ENCODE measurements at regions not wholly inside any gene's neighbourhood (a gene's known extent, or its start where the extent isn't known, plus 50 kb on each side); places are given as distances from the start of the nearest gene placed in this dataset.

- FAIRE-seq, result no peak
- WGBS, 3 donors, result 85 to 95% (median 88%) methylated on average over 5 of the region's 5 CpGs
- Histone ChIP-seq H3K27ac (ENCODE audit: low read depth in 1 of 3, low read length in 2 of 3) (no peak overlapping the region), H3K9me3 (ENCODE audit: control insufficient read depth in 2 of 2, insufficient read depth in 1 of 2, low read depth in 1 of 2, low read length in 1 of 2) (no peaks in the 10 kb centered on the region), H3K4me3 (ENCODE audit: low read depth in 1 of 3, low read length in 3 of 3) (no peak overlapping the region), H3K27me3 (ENCODE audit: control insufficient read depth in 3 of 3, insufficient read depth in 3 of 3, low read length in 3 of 3) (no peaks in the 10 kb centered on the region), H3K4me1 (ENCODE audit: control insufficient read depth in 3 of 3, insufficient read depth in 2 of 3, low read depth in 1 of 3, low read length in 2 of 3) (no peaks in the 10 kb centered on the region), H3K36me3 (ENCODE audit: control insufficient read depth in 3 of 3, insufficient read depth in 2 of 3, low read depth in 1 of 3, low read length in 3 of 3) (no peaks in the 10 kb centered on the region)
- DNase-seq, result no peak
Measured at GRCh38 chr2:158732573-158733429, 62.3 kb upstream of the DAPL1 start.

DNA sequence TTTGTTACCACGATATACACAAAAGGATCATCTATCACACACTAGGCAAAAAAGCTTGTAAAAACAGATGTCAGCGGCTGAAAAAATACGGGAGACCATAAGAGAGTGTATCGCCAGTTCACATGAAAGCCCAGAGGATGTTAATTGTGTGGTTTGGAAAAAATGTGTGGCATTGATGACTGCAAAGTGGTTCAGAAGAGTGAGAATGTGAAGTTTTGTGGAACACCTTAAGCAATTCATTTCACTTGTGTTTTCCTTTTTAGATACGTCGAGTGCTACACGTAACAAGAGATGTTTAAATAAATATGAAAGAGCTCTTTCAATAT is 61.7 kb upstream of the DAPL1 start:
- FAIRE-seq, result no peak
- 74 to 86% (median 85%) methylated on average over 7 of the region's 7 CpGs for WGBS, 3 donors

DNA sequence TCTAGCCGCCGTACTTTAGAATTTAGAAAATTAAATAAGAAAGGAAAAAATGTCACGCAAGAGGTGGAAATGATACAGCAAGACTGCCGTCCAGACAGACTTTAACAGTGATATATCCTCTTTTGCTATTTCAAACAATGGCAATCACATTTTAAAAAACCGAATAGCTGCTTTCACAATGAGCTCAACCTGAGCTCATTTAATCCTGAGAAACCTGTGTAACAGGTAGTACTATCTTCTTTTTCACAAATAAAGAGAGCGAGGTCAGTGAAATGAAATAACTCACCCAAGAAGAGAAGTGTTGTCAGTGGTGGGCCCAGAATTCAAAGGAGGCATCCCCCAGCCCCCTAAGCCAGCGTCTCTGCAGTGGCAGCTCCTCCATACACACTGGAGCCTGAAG is 60.7 kb upstream of the DAPL1 start:
- Histone ChIP-seq H3K27ac (ENCODE audit: low read depth in 1 of 3, low read length in 2 of 3) (no peak overlapping the region), H3K36me3 (ENCODE audit: control insufficient read depth in 3 of 3, insufficient read depth in 2 of 3, low read depth in 1 of 3, low read length in 3 of 3) (no peaks in the 10 kb centered on the region), H3K27me3 (ENCODE audit: control insufficient read depth in 3 of 3, insufficient read depth in 3 of 3, low read length in 3 of 3) (no peaks in the 10 kb centered on the region), H3K9me3 (ENCODE audit: control insufficient read depth in 2 of 2, insufficient read depth in 1 of 2, low read depth in 1 of 2, low read length in 1 of 2) (no peaks in the 10 kb centered on the region), H3K4me3 (ENCODE audit: low read depth in 1 of 3, low read length in 3 of 3) (no peak overlapping the region), H3K4me1 (ENCODE audit: control insufficient read depth in 3 of 3, insufficient read depth in 2 of 3, low read depth in 1 of 3, low read length in 2 of 3) (no peaks in the 10 kb centered on the region)
- FAIRE-seq (no peak), DNase-seq (no peak)
- 80 to 89% (median 84%) methylated on average over 7 of the region's 7 CpGs for WGBS, 3 donors

More for the DNA sequence above, 61.7 kb upstream of the DAPL1 start:
- H3K4me1 ChIP-seq (ENCODE audit: control insufficient read depth in 3 of 3, insufficient read depth in 2 of 3, low read depth in 1 of 3, low read length in 2 of 3), result no peaks in the 10 kb centered on the region
- H3K4me3 ChIP-seq (ENCODE audit: low read depth in 1 of 3, low read length in 3 of 3), result no peak overlapping the region
- no peak overlapping the region for H3K27ac ChIP-seq (ENCODE audit: low read depth in 1 of 3, low read length in 2 of 3)
- DNase-seq, result no peak
- no peaks in the 10 kb centered on the region for H3K36me3 ChIP-seq (ENCODE audit: control insufficient read depth in 3 of 3, insufficient read depth in 2 of 3, low read depth in 1 of 3, low read length in 3 of 3)
- no peaks in the 10 kb centered on the region for H3K9me3 ChIP-seq (ENCODE audit: control insufficient read depth in 2 of 2, insufficient read depth in 1 of 2, low read depth in 1 of 2, low read length in 1 of 2)
- no peaks in the 10 kb centered on the region for H3K27me3 ChIP-seq (ENCODE audit: control insufficient read depth in 3 of 3, insufficient read depth in 3 of 3, low read length in 3 of 3)

GRCh38 chr2:158735822-158736580 is 59.1 kb upstream of the DAPL1 start:
- no peak for FAIRE-seq
- WGBS, 3 donors, result 83 to 91% (median 90%) methylated on average over 5 of the region's 5 CpGs
- Histone ChIP-seq H3K4me1 (ENCODE audit: control insufficient read depth in 3 of 3, insufficient read depth in 2 of 3, low read depth in 1 of 3, low read length in 2 of 3) (no peaks in the 10 kb centered on the region), H3K36me3 (ENCODE audit: control insufficient read depth in 3 of 3, insufficient read depth in 2 of 3, low read depth in 1 of 3, low read length in 3 of 3) (no peaks in the 10 kb centered on the region), H3K9me3 (ENCODE audit: control insufficient read depth in 2 of 2, insufficient read depth in 1 of 2, low read depth in 1 of 2, low read length in 1 of 2) (no peaks in the 10 kb centered on the region), H3K27ac (ENCODE audit: low read depth in 1 of 3, low read length in 2 of 3) (no peak overlapping the region), H3K4me3 (ENCODE audit: low read depth in 1 of 3, low read length in 3 of 3) (no peak overlapping the region), H3K27me3 (ENCODE audit: control insufficient read depth in 3 of 3, insufficient read depth in 3 of 3, low read length in 3 of 3) (no peaks in the 10 kb centered on the region)
- DNase-seq, result no peak

DNA sequence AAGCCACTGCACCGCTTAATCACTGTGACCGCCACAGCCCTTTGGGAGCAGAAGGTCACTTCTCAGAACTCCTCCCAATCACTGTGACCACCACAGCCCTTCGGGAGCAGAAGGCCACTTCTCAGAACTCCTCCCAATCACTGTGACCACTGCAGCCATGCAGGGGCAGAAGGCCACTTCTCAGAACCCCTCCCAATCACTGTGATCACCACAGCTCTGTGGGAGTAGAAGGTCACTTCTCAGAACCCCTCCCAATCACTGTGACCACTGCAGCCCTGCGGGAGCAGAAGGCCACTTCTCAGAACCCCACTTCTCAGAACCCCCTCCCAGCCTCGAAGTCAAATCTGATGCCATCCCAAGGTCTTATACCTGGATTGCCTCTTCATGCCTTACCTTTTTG is 56.8 kb upstream of the DAPL1 start:
- Histone ChIP-seq H3K27me3 (ENCODE audit: control insufficient read depth in 3 of 3, insufficient read depth in 3 of 3, low read length in 3 of 3) (no peaks in the 10 kb centered on the region), H3K27ac (ENCODE audit: low read depth in 1 of 3, low read length in 2 of 3) (no peak overlapping the region), H3K4me3 (ENCODE audit: low read depth in 1 of 3, low read length in 3 of 3) (no peak overlapping the region), H3K9me3 (ENCODE audit: control insufficient read depth in 2 of 2, insufficient read depth in 1 of 2, low read depth in 1 of 2, low read length in 1 of 2) (no peaks in the 10 kb centered on the region), H3K36me3 (ENCODE audit: control insufficient read depth in 3 of 3, insufficient read depth in 2 of 3, low read depth in 1 of 3, low read length in 3 of 3) (no peaks in the 10 kb centered on the region), H3K4me1 (ENCODE audit: control insufficient read depth in 3 of 3, insufficient read depth in 2 of 3, low read depth in 1 of 3, low read length in 2 of 3) (no peaks in the 10 kb centered on the region)
- WGBS, 3 donors, result 75 to 82% (median 77%) methylated on average over 5 of the region's 5 CpGs
- FAIRE-seq (no peak), DNase-seq (no peak)

DNA sequence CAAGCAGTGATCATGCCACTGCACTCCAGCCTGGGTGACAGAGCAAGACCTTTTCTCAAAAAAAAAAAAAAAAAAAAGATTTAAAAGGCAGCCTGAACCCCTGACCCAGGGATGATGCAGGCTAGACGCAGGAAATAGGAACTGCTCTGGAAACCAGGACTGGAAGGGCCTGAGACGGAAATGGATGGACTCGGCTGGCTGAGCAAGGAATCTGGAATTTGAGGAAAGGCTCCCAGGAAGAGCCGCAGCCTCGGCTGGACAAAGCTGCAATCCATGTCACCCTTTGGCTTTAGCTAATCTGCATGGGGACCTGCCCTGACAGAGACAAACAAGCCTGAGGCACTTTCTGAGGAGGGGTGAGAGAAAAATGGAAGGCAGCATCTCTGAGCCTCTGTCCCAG is 55.0 kb upstream of the DAPL1 start:
- Histone ChIP-seq H3K4me1 (ENCODE audit: control insufficient read depth in 3 of 3, insufficient read depth in 2 of 3, low read depth in 1 of 3, low read length in 2 of 3) (no peaks in the 10 kb centered on the region), H3K27ac (ENCODE audit: low read depth in 1 of 3, low read length in 2 of 3) (no peak overlapping the region), H3K27me3 (ENCODE audit: control insufficient read depth in 3 of 3, insufficient read depth in 3 of 3, low read length in 3 of 3) (no peaks in the 10 kb centered on the region), H3K36me3 (ENCODE audit: control insufficient read depth in 3 of 3, insufficient read depth in 2 of 3, low read depth in 1 of 3, low read length in 3 of 3) (no peaks in the 10 kb centered on the region), H3K9me3 (ENCODE audit: control insufficient read depth in 2 of 2, insufficient read depth in 1 of 2, low read depth in 1 of 2, low read length in 1 of 2) (no peaks in the 10 kb centered on the region), H3K4me3 (ENCODE audit: low read depth in 1 of 3, low read length in 3 of 3) (no peak overlapping the region)
- FAIRE-seq, result no peak
- no peak for DNase-seq
- 79 to 92% (median 89%) methylated on average over 5 of the region's 5 CpGs for WGBS, 3 donors

- H3K27ac ChIP-seq (ENCODE audit: low read depth in 1 of 3, low read length in 2 of 3), result no peak overlapping the region
- H3K27me3 ChIP-seq (ENCODE audit: control insufficient read depth in 3 of 3, insufficient read depth in 3 of 3, low read length in 3 of 3), result no peaks in the 10 kb centered on the region
- no peak for FAIRE-seq
- 59 to 73% (median 67%) methylated on average over 4 of the region's 4 CpGs for WGBS, 3 donors
- DNase-seq, result no peak
- H3K4me3 ChIP-seq (ENCODE audit: low read depth in 1 of 3, low read length in 3 of 3), result no peak overlapping the region
- no peaks in the 10 kb centered on the region for H3K9me3 ChIP-seq (ENCODE audit: control insufficient read depth in 2 of 2, insufficient read depth in 1 of 2, low read depth in 1 of 2, low read length in 1 of 2)
- H3K4me1 ChIP-seq (ENCODE audit: control insufficient read depth in 3 of 3, insufficient read depth in 2 of 3, low read depth in 1 of 3, low read length in 2 of 3), result no peaks in the 10 kb centered on the region
- H3K36me3 ChIP-seq (ENCODE audit: control insufficient read depth in 3 of 3, insufficient read depth in 2 of 3, low read depth in 1 of 3, low read length in 3 of 3), result no peaks in the 10 kb centered on the region
Measured at GRCh38 chr2:158740621-158741020, 54.5 kb upstream of the DAPL1 start.

GRCh38 chr2:158741625-158742024 is 53.5 kb upstream of the DAPL1 start:
- no peak for DNase-seq
- WGBS, 3 donors, result 89 to 93% (median 92%) methylated on average over 8 of the region's 8 CpGs
- FAIRE-seq, result no peak
- Histone ChIP-seq H3K36me3 (ENCODE audit: control insufficient read depth in 3 of 3, insufficient read depth in 2 of 3, low read depth in 1 of 3, low read length in 3 of 3) (no peaks in the 10 kb centered on the region), H3K4me1 (ENCODE audit: control insufficient read depth in 3 of 3, insufficient read depth in 2 of 3, low read depth in 1 of 3, low read length in 2 of 3) (no peaks in the 10 kb centered on the region), H3K4me3 (ENCODE audit: low read depth in 1 of 3, low read length in 3 of 3) (no peak overlapping the region), H3K27me3 (ENCODE audit: control insufficient read depth in 3 of 3, insufficient read depth in 3 of 3, low read length in 3 of 3) (peaks cover 0 to 2% (median 0%) of the 10 kb centered on the region in 3 donors), H3K9me3 (ENCODE audit: control insufficient read depth in 2 of 2, insufficient read depth in 1 of 2, low read depth in 1 of 2, low read length in 1 of 2) (no peaks in the 10 kb centered on the region), H3K27ac (ENCODE audit: low read depth in 1 of 3, low read length in 2 of 3) (no peak overlapping the region)

Data from small intestine (tissue), 7 donors.